GM21360 (cell line): ENCODE measurements at regions not wholly inside any gene's neighbourhood (a gene's known extent, or its start where the extent isn't known, plus 50 kb on each side); places are given as distances from the start of the nearest gene placed in this dataset.

Experiments
- ATAC-seq: cut with Tn5 transposase; IDR thresholded peaks from one replicate; pipeline ENCODE4 v1.9.1; 2021; ENCODE audit warnings: mild to moderate bottlenecking, moderate library complexity; ENCODE audit not compliant: unreplicated experiment

GRCh38 chr10:4498711-4499251 is 327.2 kb upstream of the AKR1E2 start:
- ATAC-seq = no peak

- ATAC-seq = no peak
Measured at GRCh38 chr10:4494551-4494950, 331.5 kb upstream of the AKR1E2 start.

DNA sequence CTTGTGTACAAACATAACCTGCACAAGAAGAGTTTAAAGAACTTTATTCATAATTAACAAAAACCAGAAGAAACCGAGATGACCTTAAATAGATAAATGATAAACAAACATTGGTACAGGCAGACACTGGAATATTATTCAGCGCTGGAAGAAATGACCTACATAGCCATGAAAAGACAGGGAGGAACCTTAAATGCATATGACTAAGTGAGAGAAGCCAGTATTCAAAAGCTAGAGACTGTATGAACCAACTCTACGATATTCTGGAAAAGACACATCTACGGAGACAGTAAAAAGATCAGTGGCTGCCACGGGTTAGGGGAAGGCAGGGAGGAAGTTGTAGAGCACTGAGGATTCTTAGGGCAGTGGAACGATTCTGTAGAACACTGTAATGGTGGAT is 333.8 kb upstream of the AKR1E2 start:
- ATAC-seq = no peak

GRCh38 chr10:4488904-4489303 is 337.1 kb upstream of the AKR1E2 start:
- ATAC-seq = no peak

- ATAC-seq = no peak
Measured at GRCh38 chr10:4485636-4486035, 340.4 kb upstream of the AKR1E2 start.

- ATAC-seq = no peak
Measured at GRCh38 chr10:4483811-4484210, 342.2 kb upstream of the AKR1E2 start.

DNA sequence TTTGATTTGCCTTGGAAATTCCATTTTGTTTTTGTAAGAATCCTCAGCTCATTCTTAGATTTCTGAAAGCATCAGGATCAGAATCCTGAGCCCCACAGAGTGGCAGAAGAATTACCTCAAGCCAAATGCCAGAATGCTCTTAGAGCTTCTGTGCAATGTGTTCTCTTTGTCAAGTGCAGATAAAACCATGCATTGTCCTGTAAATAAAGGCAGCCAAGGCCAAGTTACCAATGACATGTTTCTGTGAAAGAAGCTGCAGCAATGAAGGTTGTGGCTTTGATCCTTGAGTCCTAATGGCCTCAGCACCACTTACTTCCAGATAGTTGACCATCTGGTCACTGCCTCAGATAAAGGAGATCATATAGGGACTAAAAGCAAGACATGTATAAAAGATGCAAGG is 343.3 kb upstream of the AKR1E2 start:
- no peak for ATAC-seq

DNA sequence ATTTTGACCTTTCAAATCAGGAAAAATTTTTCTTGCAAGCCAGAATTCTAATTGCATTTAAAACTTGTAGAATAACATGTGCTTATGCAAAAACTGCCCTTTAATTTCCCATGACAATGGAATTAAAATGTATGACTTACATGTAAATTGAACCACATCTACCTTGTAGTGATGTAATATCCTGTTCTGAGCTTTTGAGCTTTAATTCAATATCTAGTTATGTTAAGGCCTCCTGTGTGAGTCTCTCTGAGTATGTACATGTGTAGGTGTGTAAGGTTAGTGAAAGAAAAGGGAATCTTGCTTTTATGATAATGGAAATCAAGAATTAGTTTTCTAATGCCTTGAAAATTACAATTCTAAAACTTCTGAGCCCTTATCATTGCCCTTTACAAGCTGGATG is 344.8 kb upstream of the AKR1E2 start:
- no peak for ATAC-seq

- ATAC-seq = no peak
Measured at GRCh38 chr10:4479342-4479741, 346.7 kb upstream of the AKR1E2 start.

DNA sequence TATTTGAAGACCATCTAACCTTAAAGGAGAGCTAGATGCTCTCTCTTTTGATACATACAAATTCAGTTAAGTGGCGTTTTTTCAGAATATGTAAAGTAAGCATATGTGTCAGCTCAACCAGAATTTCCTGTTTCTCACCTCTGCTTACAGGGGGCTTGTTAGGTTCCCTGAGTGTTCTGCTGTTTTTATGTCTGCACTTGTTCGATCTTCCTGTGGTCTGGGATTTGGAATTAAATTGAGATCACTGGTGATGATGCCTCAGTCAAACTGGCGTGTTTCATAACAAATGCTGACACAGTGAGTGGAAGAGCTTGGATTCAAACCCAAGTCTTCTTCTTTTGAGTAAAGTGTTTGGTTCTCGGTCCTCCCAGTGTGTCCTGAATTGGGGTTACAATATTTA is 348.3 kb upstream of the AKR1E2 start:
- ATAC-seq = no peak

GRCh38 chr10:4475827-4476490 is 350.0 kb upstream of the AKR1E2 start:
- ATAC-seq = no peak

DNA sequence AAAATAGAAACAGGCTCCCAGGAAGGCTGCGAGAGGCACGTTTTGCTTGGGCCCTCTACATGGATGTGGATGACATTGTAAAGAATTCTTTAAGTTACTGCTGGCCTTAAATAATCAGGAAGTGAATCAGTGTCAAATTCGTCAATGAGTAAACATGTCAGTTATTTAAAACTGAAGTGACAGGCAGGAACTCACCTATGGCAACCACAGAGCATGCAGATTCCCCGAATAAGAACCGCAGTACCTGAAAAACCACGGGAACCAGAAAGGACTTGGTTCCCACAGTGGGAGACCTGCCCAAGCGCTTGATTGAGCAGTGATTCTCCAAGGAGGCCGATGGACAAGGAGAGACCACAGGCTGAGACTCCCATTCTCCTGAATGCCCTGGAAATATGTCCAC is 351.2 kb upstream of the AKR1E2 start:
- ATAC-seq = no peak

GRCh38 chr10:4473977-4474376 is 352.0 kb upstream of the AKR1E2 start:
- ATAC-seq = no peak

DNA sequence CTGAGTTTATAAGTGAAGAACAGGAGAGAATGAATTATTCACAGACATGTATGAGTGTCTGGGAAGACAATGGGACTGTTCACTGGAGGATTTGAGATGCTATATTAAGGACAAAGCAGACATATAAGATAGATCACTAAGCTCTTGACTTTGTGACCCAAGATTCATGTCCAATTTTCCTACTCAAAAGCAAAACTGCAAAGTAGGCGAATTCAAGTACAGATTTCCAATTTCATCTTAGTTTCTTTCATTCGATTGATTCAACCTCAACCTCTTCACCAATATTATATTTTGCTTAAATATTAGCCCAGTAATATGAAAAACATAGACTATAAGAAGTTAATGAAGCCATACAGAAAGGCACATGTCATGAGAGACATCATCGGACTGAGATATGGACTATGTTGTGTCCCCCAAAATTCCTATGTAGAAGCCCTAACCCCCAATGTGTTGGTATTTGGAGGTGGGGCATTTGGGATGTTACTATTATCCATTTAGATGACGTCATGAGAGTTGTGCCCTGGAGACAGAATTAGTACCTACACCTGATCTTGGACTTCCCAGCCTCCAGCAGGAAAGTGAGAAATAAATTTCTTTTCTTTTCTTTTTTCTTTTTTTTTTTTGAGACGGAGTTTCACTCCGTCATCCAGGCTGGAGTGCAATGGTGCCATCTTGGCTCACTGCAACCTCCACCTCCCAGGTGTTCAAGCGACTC is 353.7 kb upstream of the AKR1E2 start:
- no peak for ATAC-seq

DNA sequence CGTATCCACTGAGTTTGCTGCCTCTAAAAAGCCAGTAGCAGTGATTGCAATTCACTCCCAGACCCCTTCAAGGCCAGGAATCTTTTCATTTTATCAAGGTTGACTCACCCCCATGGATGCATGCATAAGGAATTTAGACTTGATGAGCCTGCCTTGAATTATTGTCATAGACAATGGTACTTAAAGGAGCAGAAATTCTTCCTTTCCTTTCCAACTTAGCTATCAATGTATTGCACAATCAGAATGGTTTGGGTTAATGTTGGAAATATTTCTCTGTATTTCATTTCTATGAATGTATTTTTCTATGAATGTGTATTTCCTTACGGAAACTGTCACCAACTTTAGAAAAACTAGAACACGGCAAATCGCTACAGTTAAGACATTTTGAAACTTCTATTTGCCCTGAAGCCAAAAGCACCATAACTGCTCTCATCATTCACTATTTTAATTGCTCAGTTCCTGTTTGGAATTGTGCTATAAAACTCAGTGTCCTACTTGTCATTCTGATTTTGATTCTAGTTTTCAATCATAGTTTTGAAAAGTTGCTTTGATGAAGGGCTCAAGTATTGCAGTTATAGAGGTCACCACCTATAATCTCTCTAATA is 355.7 kb upstream of the AKR1E2 start:
- ATAC-seq = no peak

- no peak for ATAC-seq
Measured at GRCh38 chr10:4467481-4467880, 358.5 kb upstream of the AKR1E2 start.

- ATAC-seq = no peak
Measured at GRCh38 chr10:4460267-4460666, 365.7 kb upstream of the AKR1E2 start.

DNA sequence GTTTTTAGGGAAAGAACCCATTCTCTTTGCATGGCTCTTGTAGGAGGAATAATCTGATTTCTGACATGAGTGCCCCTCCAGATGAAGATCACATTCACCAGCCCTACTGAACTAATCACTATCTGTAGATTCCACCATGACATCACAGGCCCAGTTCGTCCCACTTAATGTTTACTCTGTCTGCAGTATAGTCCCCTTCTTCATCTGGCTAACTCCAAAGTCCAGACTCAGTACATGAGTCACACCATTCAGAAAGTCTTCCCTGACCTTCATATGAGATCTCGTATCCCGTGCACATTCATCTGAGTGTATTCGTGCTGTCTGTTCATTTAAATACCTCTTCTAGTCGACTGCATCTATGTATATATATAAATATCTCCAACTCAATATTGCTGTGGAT is 366.5 kb upstream of the AKR1E2 start:
- ATAC-seq = no peak

DNA sequence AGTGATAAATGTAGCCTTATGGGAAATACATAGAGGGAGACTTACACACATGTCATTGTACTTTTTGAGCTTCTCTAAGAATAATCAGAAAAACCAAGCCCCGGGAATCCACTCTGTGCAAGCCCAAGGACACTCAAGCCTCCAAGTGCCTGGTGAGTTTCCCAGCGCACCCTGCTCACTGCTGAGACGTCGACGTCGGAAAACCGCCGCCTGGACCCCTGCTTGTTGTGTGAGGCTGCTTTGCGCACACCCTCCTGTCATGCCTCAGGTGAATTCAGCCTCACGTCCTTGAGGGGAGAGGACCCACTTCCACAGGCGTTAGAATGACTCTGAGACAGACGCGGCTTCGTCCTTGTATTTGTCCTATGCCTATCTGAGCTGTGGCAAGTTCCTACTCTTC is 368.4 kb upstream of the AKR1E2 start:
- ATAC-seq = no peak

DNA sequence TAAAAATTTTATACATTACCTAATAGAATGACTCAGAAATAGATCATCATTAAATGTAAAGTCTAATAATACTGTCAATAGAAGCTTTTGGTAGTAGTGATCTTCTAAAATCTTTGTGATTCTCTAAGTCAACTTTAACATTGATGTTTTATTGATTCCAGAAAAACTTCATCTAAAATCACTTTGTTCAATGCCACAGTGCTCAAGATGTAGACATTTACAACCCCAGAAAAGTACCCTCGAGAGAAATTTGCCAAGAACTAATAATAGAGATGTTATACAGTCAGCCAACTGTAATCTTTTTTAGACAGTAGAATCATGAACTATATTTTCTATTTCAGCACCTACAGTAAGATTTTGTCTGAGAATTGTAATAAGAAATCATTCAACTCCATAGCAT is 369.2 kb upstream of the AKR1E2 start:
- ATAC-seq = no peak

GRCh38 chr10:4456279-4456678 is 369.7 kb upstream of the AKR1E2 start:
- ATAC-seq = no peak

DNA sequence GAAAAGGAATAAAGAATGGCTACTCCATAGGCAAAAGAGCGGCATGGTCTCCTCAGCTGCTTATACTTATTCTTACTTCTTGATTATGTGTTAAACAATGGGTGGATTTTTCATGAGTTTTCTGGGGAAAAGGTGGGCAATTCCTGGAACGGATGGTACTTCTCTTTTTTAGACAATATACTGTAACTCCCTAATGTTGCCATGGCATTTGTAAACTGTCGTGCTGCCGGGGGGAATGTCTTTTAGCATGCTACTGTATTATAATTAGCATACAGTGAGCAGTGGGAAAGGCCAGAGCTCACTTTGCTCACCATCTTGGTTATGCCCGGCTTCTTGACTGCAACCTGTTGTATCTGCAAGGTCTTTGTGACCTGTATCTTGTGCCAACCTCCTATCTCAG is 372.1 kb upstream of the AKR1E2 start:
- ATAC-seq = no peak
